ENCODE measurements at regions not wholly inside any gene's neighbourhood (a gene's known extent, or its start where the extent isn't known, plus 50 kb on each side); places are given as distances from the start of the nearest gene placed in this dataset.
"Not testable (repeated sequence)": the region's sequence is repeated elsewhere in the genome, so short reads cannot be mapped to it uniquely, and the experiment has no call there.

- H4K91ac ChIP-seq (replicated peaks; ENCODE audit: insufficient read length, low read length); H3K79me1 ChIP-seq (ENCODE audit: low read depth, low read length); H4K8ac ChIP-seq (ENCODE audit: extremely low read depth, insufficient read depth, low read length); H2BK20ac ChIP-seq (ENCODE audit: low read length); H3K27ac ChIP-seq (ENCODE audit: low read depth, low read length); H3K23me2 ChIP-seq (ENCODE audit: low read depth, low read length); H3K18ac ChIP-seq (ENCODE audit: extremely low read depth, low read length); H3K9me3 ChIP-seq (ENCODE audit: insufficient read depth in 2 of 2, low read depth in 1 of 2, low read length in 1 of 2); H2BK15ac ChIP-seq (ENCODE audit: low read length); H3K14ac ChIP-seq (ENCODE audit: insufficient read length); H3K9ac ChIP-seq (replicated peaks in 1 of 4; ENCODE audit: extremely low read depth in 1 of 4, low read depth in 3 of 4, low read length in 3 of 4); H3K4me3 ChIP-seq (ENCODE audit: extremely low read depth in 1 of 4, insufficient read depth in 2 of 4, low read depth in 3 of 4, low read length in 4 of 4); H4K5ac ChIP-seq (ENCODE audit: insufficient read length, low read depth, low read length); H3K4me2 ChIP-seq (ENCODE audit: insufficient read depth in 1 of 2, low read depth in 2 of 2, low read length in 2 of 2); H3K27me3 ChIP-seq (replicated peaks in 1 of 4; ENCODE audit: control insufficient read depth in 3 of 4, extremely low read depth in 1 of 4, insufficient read depth in 3 of 4, low read length in 3 of 4); H4K20me1 ChIP-seq (replicated peaks in 1 of 2; ENCODE audit: control insufficient read depth in 1 of 2, insufficient read depth in 2 of 2, low read length in 2 of 2); DNase-seq (ENCODE audit: low read depth in 1 of 2, low spot score in 2 of 2); H3K4ac ChIP-seq (replicated peaks; ENCODE audit: insufficient read length, low read depth, low read length); FAIRE-seq; H2BK120ac ChIP-seq (replicated peaks; ENCODE audit: low read depth, low read length); H3K23ac ChIP-seq (ENCODE audit: insufficient read length); H3K36me3 ChIP-seq (ENCODE audit: control insufficient read depth in 2 of 4, insufficient read depth in 4 of 4, low read length in 3 of 4); H2AFZ ChIP-seq (ENCODE audit: low read length); H2BK12ac ChIP-seq (ENCODE audit: low read depth, low read length); POLR2A ChIA-PET (ENCODE audit: partially characterized antibody); H3K56ac ChIP-seq (replicated peaks; ENCODE audit: insufficient read length, low read depth, low read length); H3K4me1 ChIP-seq (replicated peaks in 1 of 4; ENCODE audit: control insufficient read depth in 3 of 4, insufficient read depth in 4 of 4, low read length in 3 of 4); H2BK5ac ChIP-seq (ENCODE audit: low read depth, low read length); H2AK5ac ChIP-seq (ENCODE audit: low read depth, low read length); H3K79me2 ChIP-seq (ENCODE audit: control insufficient read depth in 1 of 2, insufficient read depth in 2 of 2, low read length in 2 of 2); CTCF ChIA-PET (ENCODE audit: partially characterized antibody): not testable (repeated sequence)
- WGBS, 2 experiments (ENCODE audit: extremely low coverage in 1 of 2, insufficient coverage in 1 of 2, insufficient read length in 1 of 2, insufficient replicate concordance in 2 of 2, low coverage in 1 of 2, low lambda C conversion rate in 2 of 2, missing lambda C conversion rate in 1 of 2), result 96% methylated on average over 11 of the region's 12 CpGs; no CpG with 5 or more reads in 1 of the 2 experiments
Measured at GRCh38 chr5:51165621-51166020, 217.6 kb upstream of the ISL1 start.

Measured in H1 (cell line).